GM12873 (cell line): ENCODE measurements at regions not wholly inside any gene's neighbourhood (a gene's known extent, or its start where the extent isn't known, plus 50 kb on each side); places are given as distances from the start of the nearest gene placed in this dataset.

ENCODE experiments used
- TF ChIP-seq, protein P1 (sequence below): IDR thresholded peaks from 2 replicates; pipeline ENCODE4 v1.5.1; 2012; ENCODE audit warnings: low read depth, mild to moderate bottlenecking, moderate library complexity, low read length, control low read depth; ENCODE audit not compliant: insufficient read depth; ENCODE audit errors: missing control alignments

DNA sequence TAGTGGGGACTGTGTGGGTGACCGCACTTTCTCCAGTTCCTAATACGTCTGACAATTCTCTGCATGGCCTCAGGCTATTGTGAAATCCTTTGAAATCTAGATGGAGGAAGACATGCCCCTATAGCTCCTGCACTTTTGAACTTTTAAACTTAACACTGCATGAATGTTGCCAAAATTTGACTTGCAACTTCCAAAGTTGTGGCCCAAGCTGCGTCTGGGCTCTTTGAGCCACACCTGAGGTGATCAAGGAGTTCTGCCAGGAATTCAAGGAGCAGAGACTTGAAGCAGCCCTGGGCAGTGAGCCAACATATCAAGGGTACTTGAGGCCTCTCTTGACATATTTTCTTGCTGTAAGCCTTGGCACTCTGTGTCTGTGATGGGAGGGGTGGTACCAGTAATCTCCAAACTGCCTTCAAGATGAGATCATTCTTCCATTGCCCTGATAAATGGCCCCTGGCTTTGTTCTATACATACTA is 1336.1 kb upstream of the CDH9 start:
- TF ChIP-seq, protein P1, sequence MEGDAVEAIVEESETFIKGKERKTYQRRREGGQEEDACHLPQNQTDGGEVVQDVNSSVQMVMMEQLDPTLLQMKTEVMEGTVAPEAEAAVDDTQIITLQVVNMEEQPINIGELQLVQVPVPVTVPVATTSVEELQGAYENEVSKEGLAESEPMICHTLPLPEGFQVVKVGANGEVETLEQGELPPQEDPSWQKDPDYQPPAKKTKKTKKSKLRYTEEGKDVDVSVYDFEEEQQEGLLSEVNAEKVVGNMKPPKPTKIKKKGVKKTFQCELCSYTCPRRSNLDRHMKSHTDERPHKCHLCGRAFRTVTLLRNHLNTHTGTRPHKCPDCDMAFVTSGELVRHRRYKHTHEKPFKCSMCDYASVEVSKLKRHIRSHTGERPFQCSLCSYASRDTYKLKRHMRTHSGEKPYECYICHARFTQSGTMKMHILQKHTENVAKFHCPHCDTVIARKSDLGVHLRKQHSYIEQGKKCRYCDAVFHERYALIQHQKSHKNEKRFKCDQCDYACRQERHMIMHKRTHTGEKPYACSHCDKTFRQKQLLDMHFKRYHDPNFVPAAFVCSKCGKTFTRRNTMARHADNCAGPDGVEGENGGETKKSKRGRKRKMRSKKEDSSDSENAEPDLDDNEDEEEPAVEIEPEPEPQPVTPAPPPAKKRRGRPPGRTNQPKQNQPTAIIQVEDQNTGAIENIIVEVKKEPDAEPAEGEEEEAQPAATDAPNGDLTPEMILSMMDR = no peak

DNA sequence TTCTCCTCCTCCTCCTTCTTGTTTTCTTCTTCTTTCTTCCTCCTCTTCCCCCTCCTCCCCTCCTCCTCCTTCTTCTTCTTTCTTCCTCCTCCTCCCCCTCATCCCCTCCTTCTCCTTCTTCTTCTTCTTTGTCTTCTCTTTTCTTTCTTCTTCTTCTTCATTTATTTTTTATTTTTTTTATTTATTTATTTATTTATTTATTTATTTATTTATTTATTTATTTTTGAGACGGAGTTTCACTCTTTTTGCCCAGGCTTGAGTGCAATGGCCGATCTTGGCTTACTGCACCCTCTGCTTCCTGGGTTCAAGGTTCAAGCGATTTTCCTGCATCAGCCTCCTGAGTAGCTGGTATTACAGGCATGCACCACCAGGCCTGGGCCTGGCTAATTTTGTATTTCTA is 1332.5 kb upstream of the CDH9 start:
- TF ChIP-seq, protein P1 = no peak

DNA sequence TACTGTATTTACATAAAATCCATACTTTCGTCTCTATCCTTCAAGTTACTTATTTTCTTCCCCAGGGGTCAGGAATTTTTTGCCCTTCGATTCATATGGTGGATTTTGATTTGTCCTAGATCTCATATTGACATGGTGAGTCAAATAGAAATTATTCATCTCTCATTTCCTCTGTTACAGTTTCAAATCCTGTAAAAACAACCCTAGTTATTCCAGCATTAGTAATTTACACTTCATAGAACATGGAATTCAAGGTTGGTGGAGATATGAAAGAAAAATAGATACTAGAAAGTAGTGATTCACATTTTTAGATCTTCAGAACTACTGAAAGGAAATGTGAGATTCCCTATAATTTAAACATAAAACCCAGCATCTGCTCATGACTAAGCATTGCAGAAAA is 1331.0 kb upstream of the CDH9 start:
- TF ChIP-seq, protein P1 = no peak

DNA sequence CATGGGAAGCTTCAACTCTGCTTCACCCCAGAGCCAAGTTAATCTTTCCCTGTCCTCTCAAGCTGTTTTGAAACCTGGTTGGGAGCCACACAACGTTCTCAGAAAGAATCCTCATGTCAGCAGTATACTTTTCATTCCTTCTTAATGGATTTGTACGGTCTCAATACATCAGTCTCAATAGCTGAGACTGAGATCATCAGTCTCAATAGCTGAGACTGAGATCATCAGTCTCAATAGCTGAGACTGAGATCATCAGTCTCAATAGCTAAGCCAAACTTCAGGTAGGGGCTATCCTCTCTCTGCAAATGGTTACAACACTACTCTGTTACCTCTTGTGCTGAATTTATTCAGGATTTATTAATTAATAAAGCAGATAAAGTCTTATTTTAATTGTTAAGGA is 1317.4 kb upstream of the CDH9 start:
- TF ChIP-seq, protein P1 = no peak

DNA sequence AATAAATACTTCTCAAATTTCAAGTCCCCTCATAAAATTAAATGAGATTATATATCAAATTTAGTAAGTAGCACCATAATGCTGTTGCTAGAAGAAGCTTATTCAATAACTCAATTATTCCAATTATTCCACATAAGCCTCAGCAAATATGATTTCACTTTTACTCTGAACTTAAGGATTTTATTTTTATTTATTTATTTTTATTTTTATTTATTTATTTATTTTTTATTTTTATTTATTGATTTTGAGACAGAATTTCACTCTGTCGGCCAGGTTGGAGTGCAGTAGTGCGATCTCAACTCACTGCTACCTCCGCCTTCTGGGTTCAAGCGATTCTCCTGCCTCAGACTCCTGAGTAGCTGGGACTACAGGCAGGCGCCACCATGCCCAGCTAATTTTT is 1308.3 kb upstream of the CDH9 start:
- TF ChIP-seq, protein P1 = no peak

DNA sequence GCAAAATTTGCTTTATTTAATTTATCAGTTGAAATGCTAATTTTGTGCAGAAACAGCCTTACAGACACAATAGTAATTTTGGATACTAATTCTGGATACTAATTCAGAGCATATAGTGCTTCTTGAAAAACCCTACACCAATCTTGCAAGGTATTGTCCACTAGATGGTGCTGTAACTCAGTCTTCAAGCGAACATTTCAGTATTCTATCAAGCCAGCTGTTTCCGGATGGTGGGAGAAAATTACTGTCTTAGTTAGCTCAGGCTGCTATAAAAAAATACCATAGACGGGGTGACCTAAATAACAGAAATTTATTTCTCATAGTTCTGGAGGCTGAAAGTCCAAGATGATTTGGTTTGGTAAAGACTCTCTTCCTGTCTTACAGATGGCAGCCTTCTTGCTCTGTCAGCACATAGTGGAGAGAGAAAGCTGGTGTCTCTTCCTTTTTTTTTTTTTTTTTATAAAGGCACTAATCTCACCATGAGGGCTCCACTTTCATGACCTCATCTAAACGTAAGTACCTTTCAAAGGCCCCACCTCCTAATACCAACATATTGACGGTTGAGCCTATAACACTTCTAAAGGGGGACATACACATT is 1306.5 kb upstream of the CDH9 start:
- TF ChIP-seq, protein P1 = peak; percentile 54

DNA sequence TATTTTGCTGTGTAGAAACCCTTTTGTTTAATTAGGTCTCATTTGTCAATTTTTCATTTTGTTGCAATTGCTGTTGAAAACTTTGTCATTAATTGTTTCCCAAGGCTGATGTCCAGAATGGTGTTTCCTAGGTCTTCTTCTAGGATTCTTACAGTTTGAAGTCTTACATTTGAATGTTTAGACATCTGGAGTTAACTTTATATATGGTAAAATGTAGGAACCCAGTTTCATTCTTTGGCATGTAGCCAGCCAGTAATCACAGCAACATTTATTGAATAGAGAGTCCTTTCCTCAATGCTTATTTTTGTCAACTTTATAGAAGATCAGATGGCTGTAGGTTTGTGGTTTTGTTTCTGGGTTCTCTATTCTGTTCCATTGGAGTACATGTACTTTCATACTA is 1290.8 kb upstream of the CDH9 start:
- TF ChIP-seq, protein P1 = no peak
